NCI-H82 treated with DMSO at 0.1 percent for 48 hours (cell line): ENCODE measurements at regions not wholly inside any gene's neighbourhood (a gene's known extent, or its start where the extent isn't known, plus 50 kb on each side); places are given as distances from the start of the nearest gene placed in this dataset.
A peak's percentile ranks its signal among the peaks of the same experiment; 100 is the strongest.
"Not testable (repeated sequence)": the region's sequence is repeated elsewhere in the genome, so short reads cannot be mapped to it uniquely, and the experiment has no call there.

Experiments used
- DNase-seq: peaks from one replicate; lab custom pipeline; 2025; ENCODE audit not compliant: unreplicated experiment; lab: John Stamatoyannopoulos, UW

- not testable (repeated sequence) for DNase-seq
Observed at GRCh38 chr7:57740126-57740525, 290.1 kb downstream of the ZNF716 start.

- DNase-seq, result no peak
Observed at GRCh38 chr7:57769131-57769530, 319.2 kb downstream of the ZNF716 start.

- no peak for DNase-seq
Observed at GRCh38 chr7:57769958-57770357, 320.0 kb downstream of the ZNF716 start.

- DNase-seq, result no peak
Observed at GRCh38 chr7:57772126-57772924, 322.3 kb downstream of the ZNF716 start.

- DNase-seq, result no peak
Observed at GRCh38 chr7:57774300-57774699, 324.3 kb downstream of the ZNF716 start.

GRCh38 chr7:57775396-57776088 lies 325.6 kb downstream of the ZNF716 start:
- DNase-seq, result no peak

- DNase-seq, result not testable (repeated sequence)
Observed at GRCh38 chr7:57776136-57776856, 326.3 kb downstream of the ZNF716 start.

- peak; percentile 42 for DNase-seq
Observed at GRCh38 chr7:57789130-57789529, 339.2 kb downstream of the ZNF716 start.

- no peak for DNase-seq
Observed at GRCh38 chr7:57819491-57819981, 369.6 kb downstream of the ZNF716 start.

- no peak for DNase-seq
Observed at GRCh38 chr7:57820477-57820876, 370.5 kb downstream of the ZNF716 start.

- DNase-seq, result no peak
Observed at GRCh38 chr7:57821438-57822382, 371.7 kb downstream of the ZNF716 start.

GRCh38 chr7:57826548-57826947 lies 376.6 kb downstream of the ZNF716 start:
- DNase-seq, result not testable (repeated sequence)

GRCh38 chr7:57835161-57835560 lies 385.2 kb downstream of the ZNF716 start:
- not testable (repeated sequence) for DNase-seq

GRCh38 chr7:57839152-57839551 lies 389.2 kb downstream of the ZNF716 start:
- DNase-seq, result not testable (repeated sequence)

GRCh38 chr7:57867884-57868701 lies 418.1 kb downstream of the ZNF716 start:
- DNase-seq, result no peak

- no peak for DNase-seq
Observed at GRCh38 chr7:57868771-57869483, 418.9 kb downstream of the ZNF716 start.
